Keratinocyte (primary cell): ENCODE measurements at regions not wholly inside any gene's neighbourhood (a gene's known extent, or its start where the extent isn't known, plus 50 kb on each side); places are given as distances from the start of the nearest gene placed in this dataset.

Experiments
- DNase-seq: peaks from one replicate; pipeline ENCODE4 v3.0.0-alpha.2; 2011; ENCODE audit warnings: low read depth, missing footprints, low spot score
- FAIRE-seq: peaks from 2 replicates; lab custom pipeline; 2011; peaks lifted over from hg19 to GRCh38; lab: Jason Lieb, UNC
- H2AFZ ChIP-seq: 2 replicates; pipeline ENCODE4 v1.6.0; 2012; ENCODE audit warnings: low read length, control low read depth, inconsistent platforms; ENCODE audit not compliant: control insufficient read depth
- H3K27ac ChIP-seq: 2 replicates; pipeline ENCODE4 v1.5.1; 2011; ENCODE audit warnings: low read length; ENCODE audit not compliant: control insufficient read depth, insufficient read depth
- H3K27me3 ChIP-seq: 3 replicates; pipeline ENCODE4 v1.6.0; 2011; ENCODE audit warnings: low read length; ENCODE audit not compliant: control insufficient read depth, insufficient read depth; ENCODE audit errors: extremely low read depth
- H3K36me3 ChIP-seq, 2 experiments: 2 replicates in 1 of 2; 3 replicates in 1 of 2; pipeline ENCODE4 v1.5.1; 2011; ENCODE audit warnings: low read length in 2 of 2, mild to moderate bottlenecking in 1 of 2; ENCODE audit not compliant: control insufficient read depth in 2 of 2, insufficient read depth in 2 of 2; ENCODE audit errors: extremely low read depth in 1 of 2
- H3K4me1 ChIP-seq: 3 replicates; pipeline ENCODE4 v1.5.1; 2011; ENCODE audit warnings: low read length; ENCODE audit not compliant: control insufficient read depth, insufficient read depth; ENCODE audit errors: extremely low read depth
- H3K4me2 ChIP-seq: 3 replicates; pipeline ENCODE4 v1.6.0; 2011; ENCODE audit warnings: low read depth, low read length; ENCODE audit not compliant: control insufficient read depth, insufficient read depth; ENCODE audit errors: extremely low read depth
- H3K4me3 ChIP-seq, 3 experiments: fragments of 200-600 bp in 1 of 3; sonication (generic) in 1 of 3; 2 replicates in 2 of 3; 3 replicates in 1 of 3; pipeline ENCODE4 v1.5.1; 2011 to 2016; ENCODE audit warnings: low read length in 3 of 3, mild to moderate bottlenecking in 3 of 3, control low read depth in 2 of 3, inconsistent platforms in 1 of 3, low read depth in 1 of 3, mixed read lengths in 1 of 3, mixed run types in 1 of 3, moderate library complexity in 1 of 3; ENCODE audit not compliant: control insufficient read depth in 2 of 3, insufficient read depth in 2 of 3; ENCODE audit errors: extremely low read depth in 1 of 3
- H3K79me2 ChIP-seq: 2 replicates; pipeline ENCODE4 v1.6.0; 2012; ENCODE audit warnings: low read length; ENCODE audit not compliant: control insufficient read depth, insufficient read depth
- H3K9ac ChIP-seq: 3 replicates; pipeline ENCODE4 v1.6.0; 2011; ENCODE audit warnings: low read length; ENCODE audit not compliant: control insufficient read depth, insufficient read depth; ENCODE audit errors: extremely low read depth
- H3K9me1 ChIP-seq: 3 replicates; pipeline ENCODE4 v1.6.0; 2011; ENCODE audit warnings: low read length; ENCODE audit not compliant: control insufficient read depth, insufficient read depth; ENCODE audit errors: extremely low read depth
- H3K9me3 ChIP-seq: 2 replicates; pipeline ENCODE4 v1.5.1; 2012; ENCODE audit warnings: low read depth, low read length; ENCODE audit not compliant: control insufficient read depth
- H4K20me1 ChIP-seq: 3 replicates; pipeline ENCODE4 v1.6.0; 2011; ENCODE audit warnings: low read length; ENCODE audit not compliant: control insufficient read depth, insufficient read depth; ENCODE audit errors: extremely low read depth
- EZH2 ChIP-seq: IDR thresholded peaks from one replicate; pipeline ENCODE4 v1.6.1; 2012; ENCODE audit warnings: inconsistent platforms, mild to moderate bottlenecking, low read length, moderate library complexity
- dilution Hi-C: fragments of 300-500 bp; cut with MboI; formaldehyde crosslinking; loops from one replicate; pipeline ENCODE4 v1.7.0; 2020; ENCODE audit warnings: low sequenced_read_pairs; ENCODE audit not compliant: extremely low pct_ligation_motif_present
- TF ChIP-seq, protein P1 (sequence below), 3 experiments: IDR thresholded peaks in 1 of 3; conservative IDR thresholded peaks in 1 of 3; optimal IDR thresholded peaks in 1 of 3; 2 replicates in 2 of 3; 3 replicates in 1 of 3; pipeline versions ENCODE3 to v1.5.1; 2011; ENCODE audit warnings: low read length in 3 of 3, mild to moderate bottlenecking in 3 of 3, moderate library complexity in 2 of 3, control low read depth in 1 of 3, inconsistent platforms in 1 of 3; ENCODE audit not compliant: insufficient read depth in 2 of 3; ENCODE audit errors: extremely low read depth in 1 of 3

DNA sequence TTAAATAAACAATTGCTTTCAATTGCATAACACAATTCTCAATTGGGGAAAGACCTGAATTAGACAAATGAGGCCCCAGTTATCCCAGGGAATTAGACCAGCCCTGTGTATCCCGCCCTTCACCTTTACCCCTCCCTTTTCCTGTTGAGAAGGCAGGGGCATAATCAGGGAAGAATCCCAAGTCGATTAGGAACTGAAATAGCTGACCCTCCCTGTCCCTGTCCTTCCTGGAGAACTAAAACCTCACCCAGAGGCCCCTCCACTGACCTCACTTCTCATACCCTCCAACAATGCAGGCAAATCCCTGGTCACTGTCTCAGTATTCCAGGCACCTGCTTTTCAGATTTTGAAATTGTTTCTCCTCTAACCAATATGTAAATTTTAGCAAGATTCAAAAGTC, 165.4 kb upstream of the CDH11 start:
- Histone ChIP-seq H2AFZ (no peak overlapping the region), H3K27me3 (no peaks in the 10 kb centered on the region), H3K4me3 (no peak overlapping the region), H3K4me1 (no peaks in the 10 kb centered on the region), H3K9me1 (no peaks in the 10 kb centered on the region), H3K9me3 (no peaks in the 10 kb centered on the region), H3K9ac (no peak overlapping the region), H3K27ac (no peak overlapping the region), H3K4me2 (no peak overlapping the region), H4K20me1 (no peaks in the 10 kb centered on the region), H3K79me2 (no peaks in the 10 kb centered on the region), H3K36me3 (no peaks in the 10 kb centered on the region)
- dilution Hi-C loops = no loop called here
- TF ChIP-seq, protein P1, sequence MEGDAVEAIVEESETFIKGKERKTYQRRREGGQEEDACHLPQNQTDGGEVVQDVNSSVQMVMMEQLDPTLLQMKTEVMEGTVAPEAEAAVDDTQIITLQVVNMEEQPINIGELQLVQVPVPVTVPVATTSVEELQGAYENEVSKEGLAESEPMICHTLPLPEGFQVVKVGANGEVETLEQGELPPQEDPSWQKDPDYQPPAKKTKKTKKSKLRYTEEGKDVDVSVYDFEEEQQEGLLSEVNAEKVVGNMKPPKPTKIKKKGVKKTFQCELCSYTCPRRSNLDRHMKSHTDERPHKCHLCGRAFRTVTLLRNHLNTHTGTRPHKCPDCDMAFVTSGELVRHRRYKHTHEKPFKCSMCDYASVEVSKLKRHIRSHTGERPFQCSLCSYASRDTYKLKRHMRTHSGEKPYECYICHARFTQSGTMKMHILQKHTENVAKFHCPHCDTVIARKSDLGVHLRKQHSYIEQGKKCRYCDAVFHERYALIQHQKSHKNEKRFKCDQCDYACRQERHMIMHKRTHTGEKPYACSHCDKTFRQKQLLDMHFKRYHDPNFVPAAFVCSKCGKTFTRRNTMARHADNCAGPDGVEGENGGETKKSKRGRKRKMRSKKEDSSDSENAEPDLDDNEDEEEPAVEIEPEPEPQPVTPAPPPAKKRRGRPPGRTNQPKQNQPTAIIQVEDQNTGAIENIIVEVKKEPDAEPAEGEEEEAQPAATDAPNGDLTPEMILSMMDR (optimal IDR thresholded peaks at IDR 0.05 in 1 of 3, IDR thresholded peaks at IDR 0.05 in 1 of 3, conservative IDR thresholded peaks at IDR 0.05 in 1 of 3; ENCODE audit: extremely low read depth in 1 of 3, insufficient read depth in 2 of 3, low read length in 3 of 3) = no peak
- FAIRE-seq = no peak
- DNase-seq = no peak

DNA sequence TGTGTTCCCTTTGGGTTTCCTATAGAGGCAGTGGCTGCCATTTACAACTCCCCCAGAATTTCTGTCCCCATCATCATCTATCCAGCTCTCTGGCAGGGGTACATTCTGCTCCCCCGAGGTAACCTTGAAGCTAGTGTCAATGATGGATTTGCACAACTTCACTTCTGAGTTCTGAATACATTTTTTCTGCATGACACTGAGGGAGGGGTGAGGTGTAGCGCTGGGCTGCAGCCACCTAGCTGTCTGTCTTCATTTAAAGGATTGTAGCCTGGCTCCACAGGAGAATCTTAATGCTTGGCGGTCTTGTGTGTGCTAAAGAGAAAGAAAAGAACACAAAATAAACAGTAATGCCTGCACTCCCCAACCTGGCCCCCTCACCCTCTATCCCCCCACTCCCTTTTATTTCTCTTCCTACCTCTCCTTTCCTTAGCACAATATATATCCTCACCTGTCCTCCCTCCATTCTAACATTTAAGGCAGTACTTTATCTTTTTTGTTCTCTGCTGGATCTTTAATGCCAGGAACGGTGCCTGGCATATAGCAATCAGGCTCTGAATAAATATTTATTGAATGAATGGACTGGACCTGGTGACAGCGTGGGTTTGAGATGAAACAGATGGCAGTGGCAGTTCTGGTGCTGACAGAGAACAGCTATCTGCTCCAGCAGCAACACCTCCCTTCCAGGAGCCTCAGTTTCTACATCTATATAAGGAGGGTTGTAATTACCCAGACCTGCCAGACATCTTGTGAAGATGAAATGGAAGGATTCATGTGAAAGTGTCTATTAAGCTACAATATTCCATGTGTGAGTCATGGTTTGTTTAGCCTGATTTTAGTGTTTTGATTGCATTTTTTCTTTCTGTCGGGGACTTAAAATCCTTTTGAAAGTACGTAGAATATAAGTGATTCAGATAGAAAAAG, 163.5 kb upstream of the CDH11 start:
- no peak for TF ChIP-seq EZH2
- TF ChIP-seq, protein P1 (optimal IDR thresholded peaks at IDR 0.05 in 1 of 3, IDR thresholded peaks at IDR 0.05 in 1 of 3, conservative IDR thresholded peaks at IDR 0.05 in 1 of 3; ENCODE audit: extremely low read depth in 1 of 3, insufficient read depth in 2 of 3, low read length in 3 of 3) = no peak
- DNase-seq (no peak), FAIRE-seq (no peak)
- no peak overlapping the region for H3K9ac ChIP-seq
- no peaks in the 10 kb centered on the region for H3K27me3 ChIP-seq
- H4K20me1 ChIP-seq = no peaks in the 10 kb centered on the region
- H3K36me3 ChIP-seq = no peaks in the 10 kb centered on the region
- no peaks in the 10 kb centered on the region for H3K9me1 ChIP-seq
- H3K9me3 ChIP-seq = no peaks in the 10 kb centered on the region
- dilution Hi-C loops = no loop called here
- H3K4me3 ChIP-seq = no peak overlapping the region
- H3K4me1 ChIP-seq = no peaks in the 10 kb centered on the region
- no peaks in the 10 kb centered on the region for H3K79me2 ChIP-seq
- H2AFZ ChIP-seq = no peak overlapping the region
- H3K4me2 ChIP-seq = no peak overlapping the region
- no peak overlapping the region for H3K27ac ChIP-seq
